D721Med (cell line): ENCODE measurements at regions not wholly inside any gene's neighbourhood (a gene's known extent, or its start where the extent isn't known, plus 50 kb on each side); places are given as distances from the start of the nearest gene placed in this dataset.

ENCODE experiments used
- DNase-seq: peaks from one replicate; pipeline ENCODE4 v3.0.0; 2011; ENCODE audit warnings: low spot score; ENCODE audit not compliant: insufficient read length
- FAIRE-seq: peaks from 2 replicates; lab custom pipeline; 2011; peaks lifted over from hg19 to GRCh38; lab: Jason Lieb, UNC
- CTCF ChIP-seq: IDR thresholded peaks from 2 replicates; pipeline ENCODE4 v1.5.1; 2012; ENCODE audit warnings: mild to moderate bottlenecking, control low read depth; ENCODE audit not compliant: insufficient read depth; ENCODE audit errors: missing control alignments

DNA sequence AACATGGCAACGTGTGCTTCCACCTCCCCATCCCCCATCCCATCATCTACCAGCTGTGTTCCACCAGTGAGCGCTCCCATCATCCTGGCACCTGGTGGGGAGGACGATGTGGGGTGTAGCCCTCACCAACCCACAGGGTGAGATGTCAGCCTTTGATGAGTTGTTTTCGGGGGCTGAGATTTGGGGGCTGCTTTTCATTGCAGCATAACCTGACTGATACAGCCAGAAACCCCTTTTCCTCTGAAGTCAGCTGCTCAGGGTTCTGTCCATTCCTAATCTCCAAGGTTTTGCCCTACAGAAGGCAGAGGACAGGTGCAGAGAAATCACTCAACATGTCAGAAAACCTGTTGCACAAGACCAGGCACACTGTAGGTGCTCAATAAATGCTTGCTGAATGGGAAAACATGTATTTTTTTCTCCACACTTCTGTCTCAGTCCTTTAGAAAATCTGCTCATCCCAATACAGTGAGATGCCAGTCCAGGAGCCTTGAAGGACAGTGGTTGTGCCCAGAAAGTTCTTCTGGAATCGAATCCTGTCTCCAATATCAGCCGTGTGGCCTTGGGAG, 239.8 kb downstream of the RBM19 start:
- FAIRE-seq (no peak), DNase-seq (no peak)
- no peak for TF ChIP-seq CTCF

- no peak for TF ChIP-seq CTCF
These were observed 240.6 kb downstream of the RBM19 start for GRCh38 chr12:113725557-113725876.

DNA sequence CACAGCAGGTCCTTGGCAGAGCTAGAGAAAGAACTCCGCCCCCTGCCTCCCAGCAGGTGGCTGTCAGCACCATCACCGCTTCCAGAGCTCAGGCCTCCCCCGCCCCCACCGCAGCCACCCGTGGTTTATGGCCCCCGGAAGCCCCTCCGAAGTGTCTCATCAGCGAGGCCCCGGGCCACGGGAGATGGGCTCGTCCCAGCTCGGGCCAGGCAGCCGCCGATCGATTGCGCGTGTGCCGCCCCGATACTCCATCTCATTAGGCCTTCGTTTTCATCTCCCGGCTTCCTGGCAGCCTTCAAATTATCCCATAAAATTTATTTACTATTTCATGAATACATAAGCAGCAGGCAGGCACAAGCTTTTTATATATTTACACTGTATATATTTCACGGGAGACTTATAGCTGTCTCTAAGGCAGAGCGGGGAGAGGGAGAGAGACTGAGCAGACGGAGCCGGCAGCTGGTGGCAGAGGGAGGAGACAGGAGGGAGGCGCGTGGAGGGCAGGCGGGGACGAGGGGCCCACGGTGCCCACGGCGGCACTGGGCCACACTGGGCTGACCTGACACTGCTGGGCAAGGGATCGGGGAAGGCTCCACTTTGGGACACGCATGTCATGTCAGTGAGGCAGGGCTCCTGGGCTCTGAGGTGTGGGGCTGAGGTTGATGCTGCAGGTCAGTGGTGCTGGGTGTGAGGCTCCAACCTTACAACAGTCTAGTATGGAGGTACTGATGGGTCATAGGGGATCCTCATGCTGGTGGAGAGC, 241.2 kb downstream of the RBM19 start:
- no peak for FAIRE-seq
- no peak for DNase-seq
- no peak for TF ChIP-seq CTCF

More at GRCh38 chr12:113725557-113725876, 240.6 kb downstream of the RBM19 start:
- FAIRE-seq, result no peak
- no peak for DNase-seq

DNA sequence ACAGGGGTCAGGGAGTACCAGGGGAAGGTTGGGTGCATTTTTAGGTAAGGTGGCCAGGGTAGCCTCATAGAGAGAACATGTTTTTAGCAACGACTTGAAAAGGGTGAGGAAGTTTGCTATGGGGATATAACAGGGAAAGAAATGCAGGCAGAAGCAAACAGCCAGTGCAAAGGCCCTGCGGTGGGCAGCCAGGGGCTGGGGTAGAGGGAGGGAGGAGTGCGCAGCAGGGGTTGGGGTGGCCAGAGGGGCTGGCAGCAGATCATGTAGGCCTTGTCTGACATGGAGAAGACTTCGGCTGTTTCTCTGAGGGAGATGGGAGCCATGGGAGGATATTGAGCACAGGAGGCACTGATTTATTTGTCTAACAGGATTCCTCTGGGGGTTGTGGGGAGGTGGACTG, 242.5 kb downstream of the RBM19 start:
- TF ChIP-seq CTCF, result no peak
- no peak for FAIRE-seq
- no peak for DNase-seq

DNA sequence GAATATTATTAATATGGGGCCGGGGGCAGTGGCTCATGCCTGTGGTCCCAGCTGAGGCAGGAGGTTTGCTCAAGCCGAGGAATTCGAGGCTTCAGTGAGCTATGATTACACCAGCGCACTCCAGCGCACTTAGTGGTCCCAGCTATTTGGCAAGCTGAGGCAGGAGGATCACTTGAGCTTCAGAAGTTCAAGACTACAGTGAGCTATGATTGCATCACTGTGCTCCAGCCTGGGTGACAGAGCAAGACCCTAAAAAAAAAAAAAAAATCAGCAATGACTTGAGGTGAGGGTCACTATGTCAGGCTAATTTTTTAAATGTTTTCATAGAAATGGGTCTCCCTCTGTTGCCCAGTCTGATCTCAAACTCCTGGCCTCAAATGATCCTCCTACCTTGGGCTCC, 243.4 kb downstream of the RBM19 start:
- FAIRE-seq (no peak), DNase-seq (no peak)
- no peak for TF ChIP-seq CTCF

DNA sequence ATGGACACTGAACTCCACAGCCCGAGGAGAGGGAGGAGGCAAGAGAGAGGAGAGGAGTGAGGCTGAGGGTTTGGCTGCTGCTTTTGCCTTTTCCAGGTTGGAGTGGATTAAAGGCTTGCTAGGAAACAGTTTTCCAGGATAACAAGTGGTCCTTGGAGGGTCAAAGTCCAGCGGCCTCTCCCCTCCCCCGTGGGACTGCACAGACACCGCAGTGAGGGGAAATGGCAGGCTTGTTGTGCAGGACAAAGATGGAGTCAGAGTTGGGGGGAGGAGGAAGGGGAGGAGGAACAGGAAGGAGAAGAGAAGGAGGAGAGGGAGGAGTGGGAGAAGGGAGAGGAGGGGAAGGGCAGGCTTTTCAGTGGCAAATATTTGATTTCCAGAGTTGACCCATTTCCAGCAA, 245.5 kb downstream of the RBM19 start:
- FAIRE-seq, result no peak
- TF ChIP-seq CTCF, result no peak

GRCh38 chr12:113719911-113720591, 246.1 kb downstream of the RBM19 start:
- FAIRE-seq (no peak), DNase-seq (no peak)
- no peak for TF ChIP-seq CTCF

More for the DNA sequence above, 245.5 kb downstream of the RBM19 start:
- no peak for DNase-seq
